GM19467 (cell line): ENCODE measurements at regions not wholly inside any gene's neighbourhood (a gene's known extent, or its start where the extent isn't known, plus 50 kb on each side); places are given as distances from the start of the nearest gene placed in this dataset.

Experiments used
- ATAC-seq: cut with Tn5 transposase; IDR thresholded peaks from one replicate; pipeline ENCODE4 v1.9.1; 2021; ENCODE audit warnings: mild to moderate bottlenecking, moderate library complexity; ENCODE audit not compliant: unreplicated experiment

GRCh38 chr1:195584870-195585624 is 1023.2 kb downstream of the KCNT2 start:
- no peak for ATAC-seq

GRCh38 chr1:195580988-195581387 is 1027.3 kb downstream of the KCNT2 start:
- no peak for ATAC-seq

- no peak for ATAC-seq
Measured at GRCh38 chr1:195577748-195578147, 1030.5 kb downstream of the KCNT2 start.

- no peak for ATAC-seq
Measured at GRCh38 chr1:195576641-195577040, 1031.6 kb downstream of the KCNT2 start.

- no peak for ATAC-seq
Measured at GRCh38 chr1:195574511-195574910, 1033.7 kb downstream of the KCNT2 start.

GRCh38 chr1:195569934-195570333 is 1038.3 kb downstream of the KCNT2 start:
- no peak for ATAC-seq

- no peak for ATAC-seq
Measured at GRCh38 chr1:195568389-195568788, 1039.9 kb downstream of the KCNT2 start.

GRCh38 chr1:195562074-195562473 is 1046.2 kb downstream of the KCNT2 start:
- no peak for ATAC-seq

- ATAC-seq, result no peak
Measured at GRCh38 chr1:195550071-195550862, 1058.0 kb downstream of the KCNT2 start.

- no peak for ATAC-seq
Measured at GRCh38 chr1:195530961-195531360, 1077.3 kb downstream of the KCNT2 start.

- ATAC-seq, result no peak
Measured at GRCh38 chr1:195529881-195530280, 1078.4 kb downstream of the KCNT2 start.

GRCh38 chr1:195520757-195521156 is 1087.5 kb downstream of the KCNT2 start:
- no peak for ATAC-seq

GRCh38 chr1:195516036-195516435 is 1092.2 kb downstream of the KCNT2 start:
- no peak for ATAC-seq

- no peak for ATAC-seq
Measured at GRCh38 chr1:195511501-195511900, 1096.7 kb downstream of the KCNT2 start.

- ATAC-seq, result no peak
Measured at GRCh38 chr1:195501118-195501517, 1107.1 kb downstream of the KCNT2 start.

GRCh38 chr1:195495720-195496635 is 1112.3 kb downstream of the KCNT2 start:
- no peak for ATAC-seq

GRCh38 chr1:195482137-195482536 is 1126.1 kb downstream of the KCNT2 start:
- ATAC-seq, result no peak

GRCh38 chr1:195481293-195481692 is 1126.9 kb downstream of the KCNT2 start:
- ATAC-seq, result no peak

GRCh38 chr1:195475568-195475967 is 1132.7 kb downstream of the KCNT2 start:
- no peak for ATAC-seq

GRCh38 chr1:195472291-195472690 is 1135.9 kb downstream of the KCNT2 start:
- no peak for ATAC-seq

- no peak for ATAC-seq
Measured at GRCh38 chr1:195466639-195467038, 1141.6 kb downstream of the KCNT2 start.
